ENCODE measurements at regions not wholly inside any gene's neighbourhood (a gene's known extent, or its start where the extent isn't known, plus 50 kb on each side); places are given as distances from the start of the nearest gene placed in this dataset.

- TF ChIP-seq YY1 (IDR thresholded peaks at IDR 0.05; ENCODE audit: insufficient read depth, insufficient read length): no peak
- TF ChIP-seq SUZ12 (IDR thresholded peaks at IDR 0.05; ENCODE audit: extremely low read depth, insufficient read depth, insufficient read length): no peak
- no peak for TF ChIP-seq ZNF274 (IDR thresholded peaks at IDR 0.05; ENCODE audit: low read depth, low read length)
These were observed 307.7 kb upstream of the SLC10A2 start for GRCh38 chr13:103373916-103374315.
